Mucosa of descending colon (tissue), 3 donors: ENCODE measurements at regions not wholly inside any gene's neighbourhood (a gene's known extent, or its start where the extent isn't known, plus 50 kb on each side); places are given as distances from the start of the nearest gene placed in this dataset.

Experiments
- ATAC-seq: fragments of 200-7000 bp; cut with Tn5 transposase; one replicate; pipeline ENCODE4 v1.9.1; 2020; ENCODE audit warnings: mild to moderate bottlenecking, moderate library complexity
- DNase-seq, 3 donors: peaks; one replicate each; pipeline ENCODE4 v3.0.0-alpha.2; 2020
- H3K36me3 ChIP-seq: fragments of 200-600 bp; one replicate; pipeline ENCODE4 v1.8.0; 2021; ENCODE audit warnings: low read depth, mild to moderate bottlenecking
- H3K4me1 ChIP-seq: fragments of 200-600 bp; one replicate; pipeline ENCODE4 v1.8.0; 2021; ENCODE audit warnings: low read depth, mild to moderate bottlenecking
- H3K4me3 ChIP-seq: fragments of 200-600 bp; one replicate; pipeline ENCODE4 v1.8.0; 2021; ENCODE audit warnings: mild to moderate bottlenecking
- H3K9me3 ChIP-seq: fragments of 200-600 bp; one replicate; pipeline ENCODE4 v1.8.0; 2021; ENCODE audit warnings: mild to moderate bottlenecking
- CTCF ChIP-seq: fragments of 200-600 bp; IDR thresholded peaks from one replicate; pipeline ENCODE4 v1.8.0; 2022; ENCODE audit warnings: antibody characterized with exemption, mild to moderate bottlenecking
- intact Hi-C, 2 donors: fragments of 100-400 bp; cut with DNase I in 1 of 2; cut with micrococcal nuclease in 1 of 2; formaldehyde crosslinking; loops; one replicate each; pipeline versions ENCODE4 v1.11.0 to v1.11.1; 2022; cut with DNase I, micrococcal nuclease
- donor health status: DM: no; HTN: no; CAD: no; lungs with moderate emphysema.
- donor health status: DM: no; HTN: no; CAD: no.
- donor health status: DM: no; HTN: yes; CAD: no.

- no peaks in the 10 kb centered on the region for H3K36me3 ChIP-seq
- H3K4me1 ChIP-seq = no peaks in the 10 kb centered on the region
- ATAC-seq (no peak), DNase-seq (no peak)
- no peak for TF ChIP-seq CTCF
- intact Hi-C loops = no loop called here
- no peak overlapping the region for H3K4me3 ChIP-seq
- H3K9me3 ChIP-seq = no peaks in the 10 kb centered on the region
Measured at GRCh38 chr5:100249884-100250269, 285.3 kb upstream of the FAM174A start.

- ATAC-seq (no peak), DNase-seq (no peak)
- no peaks in the 10 kb centered on the region for H3K4me1 ChIP-seq
- no peaks in the 10 kb centered on the region for H3K9me3 ChIP-seq
- H3K4me3 ChIP-seq = no peak overlapping the region
- TF ChIP-seq CTCF = no peak
- H3K36me3 ChIP-seq = no peaks in the 10 kb centered on the region
- intact Hi-C loops = no loop called here
Measured at GRCh38 chr5:100249211-100249883, 285.8 kb upstream of the FAM174A start.

- no peaks in the 10 kb centered on the region for H3K4me1 ChIP-seq
- no peak for ATAC-seq
- peaks cover 3% of the 10 kb centered on the region for H3K9me3 ChIP-seq
- DNase-seq = no peak
- TF ChIP-seq CTCF = no peak
- intact Hi-C loops = no loop called here
- no peaks in the 10 kb centered on the region for H3K36me3 ChIP-seq
- no peak overlapping the region for H3K4me3 ChIP-seq
Measured at GRCh38 chr5:100232736-100233135, 302.4 kb upstream of the FAM174A start.

GRCh38 chr5:100188778-100189177, 346.4 kb upstream of the FAM174A start:
- ATAC-seq (no peak), DNase-seq (no peak)
- Histone ChIP-seq H3K4me3 (no peak overlapping the region), H3K4me1 (no peaks in the 10 kb centered on the region), H3K9me3 (peaks cover 14% of the 10 kb centered on the region), H3K36me3 (no peaks in the 10 kb centered on the region)
- no peak for TF ChIP-seq CTCF
- intact Hi-C loops = no loop called here

- intact Hi-C loops = no loop called here
- DNase-seq (no peak), ATAC-seq (no peak)
- Histone ChIP-seq H3K36me3 (no peaks in the 10 kb centered on the region), H3K4me3 (no peak overlapping the region), H3K4me1 (no peaks in the 10 kb centered on the region), H3K9me3 (peaks cover 14% of the 10 kb centered on the region)
- no peak for TF ChIP-seq CTCF
Measured at GRCh38 chr5:100188339-100188738, 346.8 kb upstream of the FAM174A start.

- H3K36me3 ChIP-seq = no peaks in the 10 kb centered on the region
- no peaks in the 10 kb centered on the region for H3K4me1 ChIP-seq
- no peak for TF ChIP-seq CTCF
- DNase-seq (no peak), ATAC-seq (no peak)
- no peak overlapping the region for H3K4me3 ChIP-seq
- no peaks in the 10 kb centered on the region for H3K9me3 ChIP-seq
- intact Hi-C loops = no loop called here
Measured at GRCh38 chr5:100186181-100186580, 349.0 kb upstream of the FAM174A start.
